HG02840 (cell line): ENCODE measurements at regions not wholly inside any gene's neighbourhood (a gene's known extent, or its start where the extent isn't known, plus 50 kb on each side); places are given as distances from the start of the nearest gene placed in this dataset.
A peak's percentile ranks its signal among the peaks of the same experiment; 100 is the strongest.
"Not testable (repeated sequence)": the region's sequence is repeated elsewhere in the genome, so short reads cannot be mapped to it uniquely, and the experiment has no call there.

ENCODE experiments used
- ATAC-seq: cut with Tn5 transposase; IDR thresholded peaks from one replicate; pipeline ENCODE4 v1.9.1; 2021; ENCODE audit warnings: mild to moderate bottlenecking, moderate library complexity, moderate number of reproducible peaks; ENCODE audit not compliant: unreplicated experiment, low FRiP score

DNA sequence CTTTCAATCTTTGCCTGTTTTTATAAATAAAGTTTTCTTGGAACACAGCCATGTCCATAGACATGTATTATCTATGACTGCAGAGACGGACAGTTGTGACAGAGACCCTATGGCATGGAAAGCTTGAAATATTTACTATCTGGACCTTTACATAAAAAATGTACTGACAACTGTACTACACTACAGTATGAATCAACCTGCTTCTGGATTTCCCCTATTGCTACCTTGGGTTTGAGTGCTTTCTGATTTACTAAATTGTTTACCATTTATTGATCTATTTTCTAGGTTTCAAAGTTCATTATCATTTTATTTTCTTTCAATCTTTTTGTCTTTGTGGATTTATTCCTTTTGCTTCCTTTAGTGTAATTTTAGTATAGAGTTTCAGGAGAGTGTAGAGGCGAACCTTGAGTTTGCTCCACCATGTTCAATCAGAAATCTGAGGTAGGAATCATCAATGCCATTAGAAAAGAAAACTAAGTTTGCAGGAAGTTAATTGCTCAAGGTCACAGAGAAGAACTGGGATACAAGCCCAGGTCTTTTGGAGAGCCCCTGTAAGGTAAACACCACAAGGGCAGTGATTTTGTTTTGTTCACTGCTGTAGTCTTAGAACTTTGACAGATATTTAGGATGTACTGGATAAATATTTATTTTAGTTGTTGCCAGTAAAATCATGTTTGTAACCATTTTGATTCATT is 352.8 kb upstream of the SYNCRIP start:
- ATAC-seq, result no peak

DNA sequence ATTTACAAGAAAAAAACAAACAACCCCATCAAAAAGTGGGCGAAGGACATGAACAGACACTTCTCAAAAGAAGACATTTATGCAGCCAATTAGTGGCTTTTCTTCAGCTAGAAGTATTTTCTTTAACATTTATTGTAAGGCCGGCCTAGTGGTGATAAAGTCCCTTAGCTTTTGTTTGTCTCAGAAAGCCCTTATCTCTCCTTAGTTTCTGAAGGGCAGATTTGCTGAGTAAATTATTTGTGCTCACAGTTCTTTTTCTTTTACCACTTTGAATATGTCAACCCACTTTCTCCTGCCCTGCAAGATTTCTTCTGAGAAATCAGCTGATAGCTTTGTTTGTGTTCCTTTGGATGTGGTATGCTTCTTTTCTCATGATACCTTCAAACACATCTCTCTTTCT is 344.0 kb upstream of the SYNCRIP start:
- no peak for ATAC-seq

DNA sequence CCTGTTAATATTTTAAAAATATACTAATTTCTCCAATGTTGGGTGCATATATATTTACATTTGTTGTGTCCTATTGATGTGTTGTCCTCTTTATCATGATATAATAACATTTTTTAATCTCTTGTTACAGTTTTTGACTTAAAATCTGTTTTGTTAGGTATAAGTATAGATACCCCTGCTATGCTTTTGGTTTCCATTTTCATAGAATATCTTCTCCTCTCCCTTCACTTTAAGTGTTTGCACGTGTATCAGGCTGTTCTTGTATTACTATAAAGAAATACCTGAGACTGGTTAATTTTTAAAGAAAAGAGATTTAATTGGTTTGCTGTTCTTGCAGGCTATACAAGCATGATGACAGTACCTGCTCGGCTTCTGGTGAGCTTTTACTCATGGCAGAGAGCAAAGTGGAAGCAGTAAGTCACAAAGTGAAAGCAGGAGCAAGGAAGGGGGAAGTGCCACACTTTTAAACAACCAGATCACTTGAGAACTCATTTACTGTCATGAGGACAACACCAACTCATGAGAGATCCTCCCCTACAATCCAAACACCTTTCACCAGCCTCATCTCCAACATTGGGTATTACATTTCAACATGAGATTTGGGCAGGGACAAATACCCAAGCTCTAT is 340.5 kb upstream of the SYNCRIP start:
- no peak for ATAC-seq

DNA sequence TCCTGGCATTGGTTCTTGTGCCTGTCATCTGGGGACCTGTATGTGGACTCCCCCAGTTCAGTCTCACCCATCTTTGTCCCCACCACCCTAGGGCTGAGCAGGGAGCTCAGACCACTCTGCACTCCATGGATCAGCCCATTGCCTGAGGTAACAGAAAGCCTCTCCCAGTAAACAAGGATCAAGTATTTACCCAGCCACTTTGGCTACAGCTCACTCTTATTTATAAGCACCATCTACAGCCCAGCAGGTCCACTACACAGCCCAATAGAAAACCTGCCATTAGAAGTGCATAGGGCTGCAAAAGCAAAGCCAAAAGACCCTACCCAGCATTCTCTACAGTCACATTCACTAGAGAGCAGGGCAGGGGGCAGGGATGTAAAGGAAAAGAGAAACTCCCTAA is 335.0 kb upstream of the SYNCRIP start:
- ATAC-seq, result no peak

DNA sequence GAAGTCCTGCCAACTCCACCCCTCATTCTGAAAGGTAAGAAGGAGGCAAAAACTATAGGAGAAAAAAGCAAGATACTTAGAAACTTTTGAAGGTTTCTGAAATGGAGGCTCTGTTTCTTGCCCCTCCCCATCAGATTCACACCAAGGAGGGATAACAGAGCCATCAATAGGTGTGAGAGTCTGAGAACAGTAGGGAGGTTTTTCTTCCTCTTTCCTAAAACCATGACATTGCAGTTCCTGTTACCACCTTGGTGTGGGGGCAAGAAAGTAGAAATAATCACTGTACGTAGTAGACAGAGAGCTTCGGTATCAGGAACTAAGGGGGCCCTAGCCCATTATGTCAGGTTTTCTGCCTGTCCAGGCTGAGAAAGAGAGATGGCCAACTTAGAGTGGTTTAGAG is 333.3 kb upstream of the SYNCRIP start:
- ATAC-seq, result no peak

DNA sequence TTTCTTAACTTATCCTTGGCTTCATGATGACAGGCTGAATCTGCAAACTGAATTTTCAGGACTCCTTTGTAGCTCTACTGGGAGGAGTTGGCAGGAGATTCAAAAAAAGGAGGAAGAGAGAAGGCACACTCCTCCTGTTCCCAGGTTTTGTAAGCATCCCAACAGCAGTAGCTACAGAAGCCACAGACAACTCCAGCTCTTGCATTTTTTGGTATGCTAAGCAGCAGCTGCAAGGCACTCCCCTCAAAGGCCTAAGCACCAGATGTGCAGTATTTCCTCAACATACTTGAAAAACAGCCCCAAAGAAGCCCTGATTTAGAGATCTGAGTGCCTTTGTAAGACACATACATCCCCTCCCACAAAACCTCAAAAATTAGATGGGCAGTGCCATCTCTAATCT is 328.6 kb upstream of the SYNCRIP start:
- ATAC-seq, result no peak

DNA sequence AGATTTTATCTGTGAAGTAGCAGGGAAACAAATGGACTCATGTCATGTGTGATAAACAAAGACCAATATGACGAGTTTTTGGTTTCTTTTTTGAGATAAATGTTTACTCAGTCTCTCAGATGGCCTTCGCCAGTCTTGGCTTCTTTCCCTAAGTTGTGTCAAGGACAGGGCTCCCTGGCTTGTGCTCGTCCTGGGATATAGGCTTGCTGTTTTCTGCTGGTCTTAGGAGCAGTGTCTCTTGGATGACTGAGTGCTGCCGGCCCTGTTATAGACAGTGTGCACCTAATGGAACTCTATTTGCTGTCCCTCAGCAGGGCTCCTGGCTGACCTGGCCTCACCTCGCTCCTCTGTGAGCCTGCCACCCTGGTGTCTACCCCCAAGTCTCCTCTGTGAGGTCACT is 324.1 kb upstream of the SYNCRIP start:
- no peak for ATAC-seq

DNA sequence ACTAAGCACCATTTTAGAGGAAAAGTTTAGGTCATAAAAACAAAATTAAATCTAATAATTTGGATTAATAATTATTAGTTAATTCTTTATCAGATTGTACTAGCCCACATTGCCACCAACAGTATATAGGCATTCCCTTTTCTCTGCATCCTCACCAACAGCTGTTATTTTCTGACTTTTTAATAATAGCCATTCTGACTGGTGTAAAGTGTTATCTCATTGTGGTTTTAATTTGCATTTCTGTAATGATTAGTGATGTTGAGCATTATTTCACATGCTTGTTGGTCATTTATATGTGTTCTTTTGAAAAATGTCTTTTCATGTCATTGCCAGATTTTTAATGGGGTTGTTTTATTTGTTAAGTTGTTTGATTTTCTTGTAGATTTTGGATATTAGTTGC is 319.1 kb upstream of the SYNCRIP start:
- no peak for ATAC-seq

DNA sequence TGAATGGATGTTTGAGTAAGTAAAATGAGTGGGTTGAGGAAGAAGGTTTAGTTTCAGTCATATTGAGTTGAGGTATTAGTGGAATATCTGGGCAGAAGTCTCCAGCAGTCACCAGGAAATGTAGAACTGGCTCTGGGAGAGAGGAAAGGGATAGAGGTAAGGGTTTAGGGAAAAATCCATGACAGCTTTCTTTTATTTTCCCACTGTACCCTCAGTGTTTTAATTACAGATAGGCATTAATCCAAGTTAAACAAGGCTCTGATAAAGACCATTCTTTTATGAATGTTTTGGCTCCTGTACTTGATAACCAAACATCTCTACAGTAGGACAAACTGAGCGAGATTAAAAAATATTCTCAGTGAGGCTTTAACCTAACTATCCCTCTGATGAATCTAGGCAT is 318.4 kb upstream of the SYNCRIP start:
- no peak for ATAC-seq

DNA sequence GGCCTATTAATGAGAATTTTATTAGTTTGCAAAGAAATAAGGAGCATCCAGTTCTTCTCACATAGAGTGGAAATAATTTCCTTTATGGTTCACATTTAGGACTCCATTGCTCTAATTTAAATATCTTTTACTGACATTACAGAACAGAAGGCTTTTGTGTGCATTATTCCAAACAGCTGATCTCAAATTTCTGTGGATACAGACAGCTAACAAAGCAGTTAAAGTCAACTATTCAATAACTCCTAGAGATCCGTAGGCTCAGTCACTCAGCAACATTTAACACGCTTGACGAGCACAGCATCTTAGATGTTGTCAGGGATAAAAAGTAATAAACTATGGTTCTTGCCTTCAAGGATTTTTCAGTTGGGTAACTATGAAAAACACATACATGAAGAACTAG is 305.8 kb upstream of the SYNCRIP start:
- no peak for ATAC-seq

DNA sequence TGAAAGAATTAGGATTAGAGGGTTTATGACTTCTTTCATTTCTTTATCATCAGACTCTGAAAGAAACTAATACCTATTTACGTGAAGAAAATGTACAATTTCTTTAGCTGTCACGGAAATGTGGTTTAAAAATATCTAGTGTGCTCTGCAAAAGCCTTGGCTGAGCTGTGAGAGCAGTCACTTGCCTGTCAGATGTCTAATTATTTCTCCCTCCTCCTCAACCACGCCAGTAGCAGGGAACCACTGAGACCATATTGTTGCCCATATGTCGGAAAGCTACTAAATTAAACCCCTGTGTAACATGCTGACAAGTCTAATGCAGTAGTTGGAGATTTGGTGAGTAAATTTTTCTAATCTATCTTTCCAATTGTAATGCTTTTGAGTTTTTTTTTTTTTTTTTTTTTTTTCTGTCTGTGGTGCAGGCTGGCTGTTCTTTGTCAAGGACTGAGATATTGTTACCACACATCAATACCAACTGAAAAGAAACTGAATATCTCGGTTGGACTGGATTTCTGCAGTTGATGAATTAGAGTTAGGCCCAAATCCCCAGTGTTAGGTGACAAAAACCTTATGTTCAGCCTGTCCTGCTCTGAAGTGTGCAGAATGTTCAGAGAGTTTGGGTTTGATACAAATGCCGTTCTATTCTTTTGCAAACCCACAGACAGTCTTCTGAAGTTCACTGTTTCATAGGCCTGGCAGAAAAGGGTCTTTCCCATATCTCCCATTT is 302.9 kb upstream of the SYNCRIP start:
- ATAC-seq, result no peak

DNA sequence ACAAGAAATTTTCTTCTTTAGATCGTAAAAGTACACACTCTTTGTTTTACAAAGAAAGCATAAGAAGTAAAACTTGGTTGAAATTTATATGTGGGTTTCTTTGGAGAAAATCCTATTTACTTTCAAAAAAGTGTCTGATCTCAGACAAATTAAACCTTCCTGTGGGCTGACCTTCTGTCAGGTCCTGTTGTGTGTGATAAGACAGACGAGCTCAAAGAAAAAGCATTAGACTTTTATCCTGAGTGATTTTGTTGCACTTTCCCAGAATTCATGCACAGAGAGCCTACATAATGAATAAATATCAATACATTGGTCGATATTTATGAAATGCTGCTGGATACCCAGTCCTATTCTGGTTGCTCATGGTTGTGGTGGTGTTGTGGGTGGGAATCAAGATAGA is 302.1 kb upstream of the SYNCRIP start:
- no peak for ATAC-seq

DNA sequence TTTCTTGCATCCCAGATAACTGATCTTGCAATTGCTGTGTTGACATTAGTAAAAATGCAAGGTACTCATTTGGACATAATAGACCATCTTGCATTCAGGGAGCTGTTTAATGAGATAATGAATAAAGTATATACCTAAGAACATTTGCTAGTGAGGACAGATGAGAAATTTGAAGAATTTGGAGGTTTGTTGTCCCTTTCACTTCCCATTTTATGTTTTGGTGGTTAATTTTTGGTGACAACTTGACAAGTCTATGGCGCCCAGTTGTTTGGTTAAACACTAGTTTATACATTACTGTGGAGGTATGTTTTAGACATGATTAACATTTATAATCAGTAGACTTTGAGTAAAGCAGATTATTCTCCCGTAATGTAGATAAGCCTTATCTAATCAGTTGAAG is 300.2 kb upstream of the SYNCRIP start:
- no peak for ATAC-seq

DNA sequence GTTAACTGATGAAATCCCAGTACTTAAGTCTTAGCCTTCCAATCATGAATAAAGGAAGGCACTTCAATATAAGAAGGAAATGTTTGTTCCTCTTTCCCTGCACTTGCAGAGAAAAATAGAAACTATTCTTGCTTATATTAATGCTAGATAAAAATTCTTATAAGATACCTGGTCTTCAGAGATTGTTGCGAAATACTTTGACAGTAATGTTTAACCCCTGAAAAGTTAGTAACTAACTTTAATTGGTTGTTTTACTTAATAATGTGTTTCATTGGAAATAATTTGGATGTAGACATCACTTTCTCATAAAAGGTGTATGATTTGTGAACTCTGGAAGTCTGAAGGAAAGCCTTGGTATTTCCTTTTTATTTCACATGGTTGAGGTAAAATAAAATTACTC is 294.2 kb upstream of the SYNCRIP start:
- ATAC-seq, result no peak

DNA sequence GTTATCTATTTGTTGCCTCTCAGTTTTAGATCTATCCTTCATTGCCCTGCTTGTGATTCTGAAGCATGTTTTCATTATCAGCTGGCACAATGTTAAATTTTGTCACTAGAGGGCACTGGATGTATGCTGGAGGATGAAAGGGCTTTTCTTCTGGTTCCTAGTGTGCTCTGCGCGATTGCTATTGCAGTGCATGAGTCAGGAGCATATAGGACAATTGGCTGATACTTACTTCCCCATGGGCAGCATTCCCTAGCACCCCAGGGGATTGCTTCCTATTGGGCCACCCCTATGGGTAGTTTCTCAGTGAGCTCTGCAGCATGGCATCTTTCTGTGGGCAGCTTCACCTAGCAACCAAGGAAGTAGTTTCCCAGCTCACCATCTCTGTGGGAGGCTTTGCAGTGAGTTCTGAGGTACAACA is 280.3 kb upstream of the SYNCRIP start:
- peak; percentile 82 for ATAC-seq

DNA sequence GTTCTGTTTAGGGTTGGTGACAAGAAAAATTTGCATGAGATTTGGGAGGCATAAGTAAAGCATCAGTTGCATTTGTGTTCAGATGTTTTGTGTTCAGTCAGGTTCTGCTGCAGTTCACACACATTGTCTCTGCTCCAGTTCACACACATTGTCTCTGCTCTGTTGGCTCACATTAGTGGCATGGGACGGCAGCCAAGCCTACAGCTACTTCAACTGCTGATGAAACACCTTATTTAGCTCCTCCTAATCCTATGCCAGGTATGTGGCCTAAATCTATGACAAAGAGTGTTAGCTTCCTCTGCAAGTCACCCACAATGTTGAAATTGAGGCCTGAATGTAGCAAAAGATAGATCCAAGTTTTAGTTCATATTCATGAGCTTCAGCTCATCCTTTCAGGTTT is 278.1 kb upstream of the SYNCRIP start:
- ATAC-seq, result no peak

DNA sequence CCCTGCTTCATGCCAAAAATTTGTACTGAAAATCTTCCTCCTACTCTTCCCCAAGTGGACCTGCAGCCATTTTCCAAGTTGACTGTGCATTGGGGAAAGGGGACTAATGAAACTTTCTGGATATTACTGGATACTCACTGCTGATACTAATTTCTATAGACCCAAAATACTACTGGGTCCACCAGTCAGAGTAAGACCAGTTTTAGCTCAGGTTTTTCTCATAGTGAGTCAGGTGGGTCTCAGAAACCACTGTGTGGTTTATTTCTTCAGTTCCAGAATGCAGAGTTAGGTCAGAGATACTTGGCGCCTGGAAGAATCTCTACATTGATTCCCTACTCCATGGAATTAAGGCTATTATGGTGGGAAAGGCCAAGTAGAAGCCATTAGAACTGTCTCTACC is 274.8 kb upstream of the SYNCRIP start:
- ATAC-seq, result no peak

DNA sequence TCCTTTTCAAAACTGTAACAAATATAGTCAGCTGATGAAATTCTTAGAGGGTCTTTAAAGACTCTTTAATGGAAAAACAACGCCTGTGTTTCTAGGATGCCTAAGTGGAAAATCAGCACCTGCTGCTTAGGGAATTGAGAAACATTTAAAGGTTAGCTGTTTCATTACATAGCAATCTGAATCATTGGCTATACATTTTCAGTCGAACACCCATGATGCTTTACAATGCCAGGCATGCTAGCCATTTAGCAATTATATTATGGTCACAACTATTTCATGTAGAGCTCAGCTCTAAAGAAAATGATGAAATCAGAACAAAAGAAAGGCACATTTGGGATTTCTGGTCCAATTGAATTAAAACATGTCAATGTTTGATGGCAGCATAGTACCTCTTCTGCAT is 270.3 kb upstream of the SYNCRIP start:
- ATAC-seq, result no peak

DNA sequence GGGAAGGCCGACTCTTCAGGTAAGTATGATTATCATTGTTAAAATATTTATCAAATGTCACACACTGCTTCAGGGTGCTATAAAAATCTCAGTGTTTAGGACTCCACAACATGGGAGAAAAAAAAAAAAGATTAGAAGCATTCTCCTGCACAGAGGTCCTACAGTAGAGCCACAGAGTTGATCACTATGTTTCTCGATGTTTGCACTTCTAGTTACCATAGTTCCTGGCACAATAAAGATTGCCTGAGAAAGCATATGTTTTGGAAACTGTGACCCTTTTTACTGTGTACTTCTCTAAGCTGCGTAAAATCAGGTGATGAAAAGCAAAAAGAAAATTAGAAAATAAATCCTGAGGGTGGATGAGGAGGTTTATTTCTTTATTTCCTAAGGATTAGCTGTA is 269.9 kb upstream of the SYNCRIP start:
- ATAC-seq, result no peak

DNA sequence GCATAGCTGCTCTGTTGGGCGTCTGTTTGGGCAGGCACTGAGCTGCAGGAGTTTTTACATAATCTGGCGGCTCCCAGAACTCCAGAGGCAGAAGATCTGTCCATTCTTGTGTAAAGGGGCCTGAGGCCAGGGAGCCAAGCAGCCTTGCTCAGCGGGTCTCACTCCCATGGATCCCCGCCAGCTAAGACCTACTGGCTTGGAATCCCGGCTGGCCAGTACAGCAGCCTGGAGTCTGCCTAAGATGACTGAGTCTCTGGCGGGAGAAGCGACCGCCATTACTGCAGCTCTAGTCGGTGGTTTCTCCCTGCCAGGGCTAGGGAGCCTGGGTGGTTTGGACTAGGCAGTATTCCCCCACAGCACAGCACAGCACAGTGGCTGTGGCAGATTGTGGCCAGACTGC is 268.4 kb upstream of the SYNCRIP start:
- no peak for ATAC-seq

DNA sequence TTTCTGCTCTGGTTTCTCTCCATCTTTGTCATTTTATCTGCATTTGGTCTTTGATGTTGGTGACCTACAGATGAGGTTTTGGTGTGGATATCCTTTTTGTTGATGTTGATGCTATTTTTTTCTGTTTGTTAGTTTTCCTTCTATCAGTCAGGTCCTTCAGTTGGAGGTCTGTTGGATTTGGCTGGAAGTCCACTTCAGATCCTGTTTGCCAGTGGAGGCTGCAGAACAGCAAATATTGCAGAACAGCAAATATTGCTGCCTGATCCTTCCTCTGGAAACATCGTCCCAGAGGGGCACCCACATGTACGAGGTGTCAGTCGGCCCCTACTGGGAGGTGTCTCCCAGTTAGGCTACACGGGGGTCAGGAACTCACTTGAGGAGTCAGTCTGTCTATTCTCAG is 265.4 kb upstream of the SYNCRIP start:
- not testable (repeated sequence) for ATAC-seq

DNA sequence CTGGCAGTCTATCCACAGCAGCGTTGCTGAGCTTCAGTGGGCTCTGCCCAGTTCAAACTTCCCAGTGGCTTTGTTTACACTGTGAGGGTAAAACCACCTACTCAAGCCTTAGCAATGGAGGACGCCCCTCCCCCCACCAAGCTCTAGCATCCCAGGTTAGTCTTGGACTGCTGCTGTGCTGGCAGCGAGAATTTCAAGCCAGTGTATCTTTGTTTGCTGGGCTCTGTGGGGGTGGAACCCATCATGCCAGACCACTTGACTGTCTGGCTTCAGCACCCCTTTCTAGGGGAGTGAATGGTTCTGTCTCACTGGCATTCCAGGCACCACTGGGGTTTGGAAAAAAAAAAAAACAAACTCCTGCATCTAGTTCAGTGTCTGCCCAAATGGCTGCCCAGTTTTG is 249.7 kb upstream of the SYNCRIP start:
- ATAC-seq, result no peak
